Cardiac muscle cell (in vitro differentiated cells and primary cell): ENCODE measurements at regions not wholly inside any gene's neighbourhood (a gene's known extent, or its start where the extent isn't known, plus 50 kb on each side); places are given as distances from the start of the nearest gene placed in this dataset.
A peak's percentile ranks its signal among the peaks of the same experiment; 100 is the strongest.
"Not testable (repeated sequence)": the region's sequence is repeated elsewhere in the genome, so short reads cannot be mapped to it uniquely, and the experiment has no call there.

ENCODE experiments used
- DNase-seq, 2 donors: peaks; one replicate each; pipeline versions ENCODE4 v3.0.0 to v3.0.0-alpha.2; 2010 to 2017; ENCODE audit warnings: low read depth in 1 of 2, low spot score in 1 of 2
- H3K27ac ChIP-seq: fragments of 200-600 bp; sonication (generic); 2 replicates; pipeline ENCODE4 v1.5.1; 2016
- H3K27me3 ChIP-seq: fragments of 200-600 bp; sonication (generic); 2 replicates; pipeline ENCODE4 v1.6.0; 2016; ENCODE audit warnings: control low read depth
- H3K36me3 ChIP-seq: fragments of 200-600 bp; sonication (generic); 2 replicates; pipeline ENCODE4 v1.5.1; 2016; ENCODE audit warnings: control low read depth
- H3K4me1 ChIP-seq: fragments of 200-600 bp; sonication (generic); 2 replicates; pipeline ENCODE4 v1.8.1; 2017; ENCODE audit warnings: low read depth, mild to moderate bottlenecking, mixed run types
- H3K4me3 ChIP-seq: fragments of 200-600 bp; sonication (generic); 2 replicates; pipeline ENCODE4 v1.5.1; 2016; ENCODE audit warnings: mild to moderate bottlenecking
- H3K9me3 ChIP-seq: fragments of 200-600 bp; sonication (generic); 2 replicates; pipeline ENCODE4 v1.5.1; 2017; ENCODE audit warnings: low read depth, mild to moderate bottlenecking, control low read depth
- TF ChIP-seq, protein P1 (sequence below): IDR thresholded peaks from 2 replicates; pipeline ENCODE4 v1.5.1; 2012; ENCODE audit warnings: low read depth, mild to moderate bottlenecking, low read length

DNA sequence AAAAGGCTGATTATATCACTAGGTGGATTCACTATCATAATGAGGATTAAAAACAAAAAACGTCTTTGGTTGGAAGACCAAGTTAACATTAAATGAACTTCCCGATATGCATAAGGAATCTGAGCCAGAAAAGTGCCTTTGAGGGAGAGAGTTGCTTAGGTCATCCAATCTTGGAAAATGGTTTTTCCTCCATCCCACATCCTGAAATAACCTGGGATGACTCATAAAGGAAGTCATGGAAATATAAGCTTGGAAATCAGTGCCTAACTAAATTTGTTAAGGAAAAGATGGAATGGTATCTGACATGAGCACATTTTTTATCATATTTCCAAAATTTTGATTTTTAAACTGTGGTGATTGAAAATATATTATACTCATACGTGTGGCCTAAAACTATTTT is 66.0 kb downstream of the KBTBD8 start:
- TF ChIP-seq, protein P1, sequence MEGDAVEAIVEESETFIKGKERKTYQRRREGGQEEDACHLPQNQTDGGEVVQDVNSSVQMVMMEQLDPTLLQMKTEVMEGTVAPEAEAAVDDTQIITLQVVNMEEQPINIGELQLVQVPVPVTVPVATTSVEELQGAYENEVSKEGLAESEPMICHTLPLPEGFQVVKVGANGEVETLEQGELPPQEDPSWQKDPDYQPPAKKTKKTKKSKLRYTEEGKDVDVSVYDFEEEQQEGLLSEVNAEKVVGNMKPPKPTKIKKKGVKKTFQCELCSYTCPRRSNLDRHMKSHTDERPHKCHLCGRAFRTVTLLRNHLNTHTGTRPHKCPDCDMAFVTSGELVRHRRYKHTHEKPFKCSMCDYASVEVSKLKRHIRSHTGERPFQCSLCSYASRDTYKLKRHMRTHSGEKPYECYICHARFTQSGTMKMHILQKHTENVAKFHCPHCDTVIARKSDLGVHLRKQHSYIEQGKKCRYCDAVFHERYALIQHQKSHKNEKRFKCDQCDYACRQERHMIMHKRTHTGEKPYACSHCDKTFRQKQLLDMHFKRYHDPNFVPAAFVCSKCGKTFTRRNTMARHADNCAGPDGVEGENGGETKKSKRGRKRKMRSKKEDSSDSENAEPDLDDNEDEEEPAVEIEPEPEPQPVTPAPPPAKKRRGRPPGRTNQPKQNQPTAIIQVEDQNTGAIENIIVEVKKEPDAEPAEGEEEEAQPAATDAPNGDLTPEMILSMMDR = no peak
- H3K9me3 ChIP-seq = no peaks in the 10 kb centered on the region
- no peaks in the 10 kb centered on the region for H3K4me1 ChIP-seq
- H3K27ac ChIP-seq = no peak overlapping the region
- no peak overlapping the region for H3K4me3 ChIP-seq
- H3K27me3 ChIP-seq = no peaks in the 10 kb centered on the region
- DNase-seq = peak in 1 of 2 donors; percentile 13
- no peaks in the 10 kb centered on the region for H3K36me3 ChIP-seq

DNA sequence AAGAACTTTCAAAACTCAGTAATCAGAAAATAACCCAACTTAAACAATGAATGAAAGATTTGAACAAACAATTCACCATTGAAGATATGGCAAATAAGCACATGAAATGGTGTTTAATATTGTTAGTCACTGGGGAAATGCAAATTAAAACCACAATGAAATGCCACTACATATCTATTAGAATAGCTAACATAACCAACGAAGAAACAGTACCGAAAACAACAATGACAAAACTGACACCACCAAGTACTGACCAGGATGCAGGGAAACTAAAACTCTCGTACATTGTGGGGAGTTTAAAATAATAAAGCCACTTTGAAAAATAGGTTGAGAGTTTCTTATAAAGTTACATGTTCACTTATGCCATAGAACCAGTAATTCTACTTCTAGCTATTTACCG is 69.1 kb downstream of the KBTBD8 start:
- no peak for DNase-seq
- Histone ChIP-seq H3K9me3 (no peaks in the 10 kb centered on the region), H3K4me3 (no peak overlapping the region), H3K36me3 (no peaks in the 10 kb centered on the region), H3K4me1 (no peaks in the 10 kb centered on the region), H3K27ac (no peak overlapping the region), H3K27me3 (no peaks in the 10 kb centered on the region)
- TF ChIP-seq, protein P1 = no peak

DNA sequence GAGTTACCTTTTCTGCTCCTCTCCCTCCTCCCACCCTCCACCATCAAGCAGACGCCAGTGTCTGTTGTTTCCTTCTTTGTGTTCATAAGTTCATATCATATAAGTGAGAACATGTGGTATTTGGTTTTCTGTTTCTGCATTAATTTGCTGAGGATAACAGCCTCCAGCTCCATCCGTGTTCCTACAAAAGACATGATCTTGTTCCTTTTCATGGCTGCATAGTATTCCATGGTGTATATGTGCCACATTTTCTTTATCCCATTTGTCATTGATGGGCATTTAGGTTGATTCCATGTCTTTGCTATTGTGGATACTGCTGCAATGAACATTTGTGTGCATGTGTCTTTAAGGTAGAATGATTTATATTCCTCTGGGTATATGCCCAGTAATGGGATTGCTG is 74.5 kb downstream of the KBTBD8 start:
- H3K4me1 ChIP-seq, H3K9me3 ChIP-seq, H3K27ac ChIP-seq, H3K4me3 ChIP-seq, H3K27me3 ChIP-seq, DNase-seq, H3K36me3 ChIP-seq: not testable (repeated sequence)

DNA sequence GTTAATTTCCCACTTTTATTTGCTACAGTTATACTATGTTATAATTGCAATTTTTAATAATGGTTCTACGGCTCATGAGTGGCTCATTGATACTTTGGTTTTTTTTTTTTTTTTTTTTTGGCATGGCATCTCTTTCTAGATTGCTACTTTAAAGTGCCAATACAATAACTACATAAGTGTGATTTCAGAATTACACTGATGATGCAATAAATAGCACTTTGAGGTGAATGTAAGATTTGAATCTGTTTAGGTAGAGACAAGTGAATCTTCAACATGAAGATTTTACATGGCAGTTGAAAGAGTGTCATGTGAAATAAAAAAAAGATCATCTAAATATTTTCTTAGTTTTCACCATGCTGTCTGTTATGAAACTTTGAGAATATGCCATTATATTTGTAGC is 75.7 kb downstream of the KBTBD8 start:
- H3K27ac ChIP-seq = no peak overlapping the region
- H3K36me3 ChIP-seq = no peaks in the 10 kb centered on the region
- no peak overlapping the region for H3K4me3 ChIP-seq
- no peaks in the 10 kb centered on the region for H3K27me3 ChIP-seq
- no peak for DNase-seq
- TF ChIP-seq, protein P1 = no peak
- H3K9me3 ChIP-seq = no peaks in the 10 kb centered on the region
- peaks cover 10% of the 10 kb centered on the region for H3K4me1 ChIP-seq

DNA sequence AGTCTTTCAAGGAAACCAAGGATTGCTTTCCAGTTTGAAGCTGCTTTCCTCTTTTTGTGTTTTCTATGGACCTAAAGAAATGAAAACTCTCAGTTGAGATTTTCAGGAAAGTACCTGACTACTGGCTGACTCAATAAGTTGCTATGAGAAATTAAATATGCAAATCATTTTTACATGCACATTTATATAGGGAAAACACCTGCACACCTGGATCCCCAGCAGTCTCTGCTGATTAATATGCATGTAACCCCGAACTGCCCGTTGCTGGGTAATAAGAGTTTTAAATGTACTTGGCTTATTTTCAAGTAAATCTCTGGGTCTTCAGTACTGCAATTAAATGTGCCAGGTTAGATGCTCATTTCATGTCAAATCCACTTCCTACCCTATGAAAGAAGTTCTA is 77.2 kb downstream of the KBTBD8 start:
- H3K9me3 ChIP-seq = no peaks in the 10 kb centered on the region
- no peaks in the 10 kb centered on the region for H3K36me3 ChIP-seq
- TF ChIP-seq, protein P1 = no peak
- H3K27ac ChIP-seq = no peak overlapping the region
- H3K4me3 ChIP-seq = no peak overlapping the region
- DNase-seq = no peak
- peaks cover 10% of the 10 kb centered on the region for H3K4me1 ChIP-seq
- no peaks in the 10 kb centered on the region for H3K27me3 ChIP-seq

DNA sequence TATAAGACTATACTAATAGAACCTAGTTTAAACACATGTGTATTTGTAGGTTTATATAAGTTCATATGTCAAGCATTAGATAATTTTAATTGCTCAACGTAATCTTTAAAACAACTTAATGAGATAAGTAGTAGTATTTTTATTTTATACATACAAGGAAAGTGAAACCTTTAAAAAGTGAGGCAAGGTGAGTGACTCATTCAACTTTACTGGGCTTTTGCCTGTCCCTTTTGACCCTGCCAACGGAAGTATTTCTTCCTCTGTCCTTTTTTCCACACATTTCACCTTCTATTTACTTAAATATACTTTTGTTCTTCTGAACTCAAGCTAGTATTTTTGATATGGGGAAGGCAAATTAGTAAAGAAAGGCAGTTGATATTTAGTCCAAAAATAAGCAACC is 78.5 kb downstream of the KBTBD8 start:
- TF ChIP-seq, protein P1 = no peak
- Histone ChIP-seq H3K9me3 (no peaks in the 10 kb centered on the region), H3K27ac (no peak overlapping the region), H3K27me3 (no peaks in the 10 kb centered on the region), H3K4me3 (no peak overlapping the region), H3K4me1 (peaks cover 10% of the 10 kb centered on the region), H3K36me3 (no peaks in the 10 kb centered on the region)
- DNase-seq = no peak
